ENCODE measurements at regions not wholly inside any gene's neighbourhood (a gene's known extent, or its start where the extent isn't known, plus 50 kb on each side); places are given as distances from the start of the nearest gene placed in this dataset.
"Not testable (repeated sequence)": the region's sequence is repeated elsewhere in the genome, so short reads cannot be mapped to it uniquely, and the experiment has no call there.

GRCh38 chr1:228796945-228797344, 61.7 kb downstream of the RHOU start:
- H3K27ac ChIP-seq (ENCODE audit: extremely low read length, insufficient read depth, low read length); H2AFZ ChIP-seq (ENCODE audit: low read length); H3K36me3 ChIP-seq (replicated peaks in 1 of 2; ENCODE audit: control insufficient read depth in 1 of 2, insufficient read depth in 2 of 2, low read length in 2 of 2); H3K27me3 ChIP-seq (ENCODE audit: control insufficient read depth in 1 of 2, insufficient read depth in 2 of 2, low read length in 2 of 2); POLR2A ChIA-PET; H3K4me3 ChIP-seq (replicated peaks in 1 of 3; ENCODE audit: insufficient read depth in 1 of 3, low read depth in 2 of 3, low read length in 3 of 3); FAIRE-seq; BruUV-seq (replicated peaks); CTCF ChIA-PET (ENCODE audit: low intra/inter-chr PET ratio, low total read pairs); DNase-seq (ENCODE audit: low spot score); H3K9me3 ChIP-seq (ENCODE audit: low read length); H3K79me2 ChIP-seq (ENCODE audit: insufficient read depth, low read length); H3K9ac ChIP-seq (ENCODE audit: insufficient read depth, low read depth, low read length); in situ Hi-C loops (cut with HindIII; ENCODE audit: extremely low pct_ligation_motif_present, low pct_unique_long_range_greater_than_20kb); H4K20me1 ChIP-seq (ENCODE audit: insufficient read depth, low read length); H3K4me2 ChIP-seq (ENCODE audit: low read depth, low read length); ATAC-seq; intact Hi-C loops (cut with micrococcal nuclease; ENCODE audit: unreplicated experiment): not testable (repeated sequence)
- 45% methylated on average over 7 of the region's 7 CpGs for whole genome bisulfite sequencing (ENCODE audit: low lambda C conversion rate)
- H3K4me1 ChIP-seq (ENCODE audit: insufficient read depth, low read length) = peaks cover 37% of the 10 kb centered on the region

- CTCF ChIA-PET (ENCODE audit: low intra/inter-chr PET ratio, low total read pairs) = no interaction called here
- DNase-seq (ENCODE audit: low spot score) (no peak), FAIRE-seq (no peak), ATAC-seq (no peak; the same call in 2 of the 3 replicates)
- no peaks in the 10 kb centered on the region for H3K9me3 ChIP-seq (ENCODE audit: low read length)
- POLR2A ChIA-PET = interaction anchor here (1.1 kb wide), 1 partner anchor 15 kb away, joined by 4 read pairs; no protein-coding TSS in a partner anchor
- H3K4me1 ChIP-seq (ENCODE audit: insufficient read depth, low read length) = peaks cover 35% of the 10 kb centered on the region
- H3K4me3 ChIP-seq (replicated peaks in 1 of 3; ENCODE audit: insufficient read depth in 1 of 3, low read depth in 2 of 3, low read length in 3 of 3) = no peak overlapping the region
- whole genome bisulfite sequencing (ENCODE audit: low lambda C conversion rate) = 16% methylated on average over 1 of the region's 2 CpGs
- no peak overlapping the region for H3K4me2 ChIP-seq (ENCODE audit: low read depth, low read length)
- no peak overlapping the region for H2AFZ ChIP-seq (ENCODE audit: low read length)
- no TSS peak for BruUV-seq (replicated peaks)
- no peak overlapping the region for H3K9ac ChIP-seq (ENCODE audit: insufficient read depth, low read depth, low read length)
- TF ChIP-seq NFE2L2 (IDR thresholded peaks at IDR 0.05; ENCODE audit: low read length) (0 out of 2 replicates have a peak, but pooled peaks have one; percentile 45), TBX3 (IDR thresholded peaks at IDR 0.05; ENCODE audit: borderline replicate concordance) (no peak), SALL1 (CRISPR knock-in tag; IDR thresholded peaks at IDR 0.05) (0 out of 2 replicates have a peak, but pooled peaks have one; percentile 18), POLR2G (IDR thresholded peaks at IDR 0.05; ENCODE audit: low read depth, low read length) (no peak), FOSL2 (CRISPR knock-in tag; IDR thresholded peaks at IDR 0.05) (peak; percentile 29; the same call in 1 of the 2 replicates), ZNF761 (CRISPR knock-in tag; conservative IDR thresholded peaks at IDR 0.05) (no peak)
- H4K20me1 ChIP-seq (ENCODE audit: insufficient read depth, low read length) = no peaks in the 10 kb centered on the region
- intact Hi-C loops (cut with micrococcal nuclease; ENCODE audit: unreplicated experiment) (no loop called here), in situ Hi-C loops (cut with HindIII; ENCODE audit: extremely low pct_ligation_motif_present, low pct_unique_long_range_greater_than_20kb) (no loop called here)
- peaks cover 0 to 4% of the 10 kb centered on the region in 2 experiments; a peak in 1 of 5 replicates for H3K27me3 ChIP-seq (ENCODE audit: control insufficient read depth in 1 of 2, insufficient read depth in 2 of 2, low read length in 2 of 2)
- no peaks in the 10 kb centered on the region for H3K79me2 ChIP-seq (ENCODE audit: insufficient read depth, low read length)
- no peak overlapping the region for H3K27ac ChIP-seq (ENCODE audit: extremely low read length, insufficient read depth, low read length)
- H3K36me3 ChIP-seq (replicated peaks in 1 of 2; ENCODE audit: control insufficient read depth in 1 of 2, insufficient read depth in 2 of 2, low read length in 2 of 2) = no peaks in the 10 kb centered on the region
Measured at GRCh38 chr1:228798035-228798434, 62.8 kb downstream of the RHOU start.

Measured in HepG2 (cell line).